G401 (cell line): ENCODE measurements at regions not wholly inside any gene's neighbourhood (a gene's known extent, or its start where the extent isn't known, plus 50 kb on each side); places are given as distances from the start of the nearest gene placed in this dataset.
"Not testable (repeated sequence)": the region's sequence is repeated elsewhere in the genome, so short reads cannot be mapped to it uniquely, and the experiment has no call there.

Experiments used
- DNase-seq: peaks from one replicate; pipeline ENCODE4 v3.0.0-alpha.2; 2015; ENCODE audit warnings: low spot score
- in situ Hi-C: cut with HindIII; loops from 2 replicates; pipeline ENCODE4 v1.10.0; 2016; ENCODE audit warnings: low sequenced_read_pairs, mixed read lengths

DNA sequence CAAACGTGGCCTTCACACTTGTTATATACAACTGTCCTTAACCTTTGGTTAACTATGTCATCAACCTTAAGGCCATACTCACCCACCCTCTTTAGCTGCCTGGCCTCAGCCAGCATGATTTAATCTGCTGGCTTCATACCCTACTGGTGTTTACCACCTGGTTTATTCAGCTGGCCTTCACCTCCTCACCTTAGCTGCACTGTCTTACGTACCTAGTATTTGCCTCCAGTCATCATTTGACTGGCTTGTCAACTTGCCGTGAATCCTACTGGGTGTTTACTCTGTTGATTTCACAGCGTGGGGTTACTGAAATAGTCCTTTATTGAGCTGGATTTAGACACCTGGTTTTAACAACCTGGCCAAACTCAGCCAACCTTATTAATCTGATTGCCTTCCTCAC, 102.8 kb downstream of the IL12A start:
- in situ Hi-C loops = no loop called here
- DNase-seq = no peak

DNA sequence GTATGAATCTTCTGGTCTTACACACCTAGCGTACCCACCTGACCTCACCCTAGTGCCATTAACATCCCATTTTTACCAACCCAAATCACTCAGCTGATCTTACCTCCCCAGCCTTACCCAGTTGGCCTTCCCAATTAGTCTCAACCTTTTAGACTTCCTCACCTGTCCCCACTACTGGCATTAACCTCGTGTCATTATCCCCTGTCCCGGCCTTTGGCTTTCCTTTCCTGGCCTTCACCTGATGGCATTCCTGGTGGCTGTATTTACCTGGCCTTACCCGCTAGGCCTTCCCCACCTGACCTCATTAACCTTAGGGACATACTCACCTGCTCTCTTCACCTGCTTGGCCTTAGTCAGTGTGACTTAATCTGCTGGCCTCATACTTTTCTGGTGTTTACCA, 104.1 kb downstream of the IL12A start:
- in situ Hi-C loops = no loop called here
- no peak for DNase-seq

DNA sequence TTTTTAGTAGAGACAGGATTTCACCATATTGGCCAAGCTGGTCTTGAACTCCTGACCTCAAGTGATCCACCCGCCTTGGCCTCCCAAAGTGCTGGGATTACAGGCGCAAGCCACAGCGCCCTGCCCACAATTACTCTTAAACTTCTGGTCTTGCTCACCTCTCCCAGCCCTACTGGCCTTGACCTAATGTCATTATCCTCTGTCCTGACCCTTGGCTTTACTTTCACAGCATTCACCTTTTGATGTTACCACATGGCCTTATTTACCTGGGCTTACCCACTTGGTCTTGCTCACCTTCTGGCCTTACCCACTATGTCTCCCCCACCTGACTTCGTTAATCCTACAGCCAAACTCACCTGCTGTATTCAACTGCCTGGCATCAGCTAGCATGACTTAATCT, 105.9 kb downstream of the IL12A start:
- in situ Hi-C loops = no loop called here
- DNase-seq = no peak

DNA sequence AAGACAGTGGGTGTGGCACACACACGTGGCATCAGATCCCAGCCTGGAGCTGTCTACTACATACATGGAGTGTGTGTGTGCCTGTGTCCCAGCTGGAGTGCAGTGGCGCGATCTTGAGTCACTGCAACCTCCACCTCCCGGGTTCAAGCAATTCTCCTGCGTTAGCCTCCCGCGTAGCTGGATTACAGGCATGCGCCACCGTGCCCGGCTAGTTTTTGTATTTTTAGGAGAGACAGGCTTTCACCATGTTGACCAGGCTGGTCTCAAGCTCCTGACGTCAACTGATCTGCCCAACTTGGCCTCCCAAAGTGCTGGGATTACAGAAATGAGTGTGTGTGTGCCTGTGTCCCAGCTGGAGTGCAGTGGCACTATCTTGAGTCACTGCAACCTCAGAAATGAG, 108.8 kb downstream of the IL12A start:
- no peak for DNase-seq
- in situ Hi-C loops = no loop called here

DNA sequence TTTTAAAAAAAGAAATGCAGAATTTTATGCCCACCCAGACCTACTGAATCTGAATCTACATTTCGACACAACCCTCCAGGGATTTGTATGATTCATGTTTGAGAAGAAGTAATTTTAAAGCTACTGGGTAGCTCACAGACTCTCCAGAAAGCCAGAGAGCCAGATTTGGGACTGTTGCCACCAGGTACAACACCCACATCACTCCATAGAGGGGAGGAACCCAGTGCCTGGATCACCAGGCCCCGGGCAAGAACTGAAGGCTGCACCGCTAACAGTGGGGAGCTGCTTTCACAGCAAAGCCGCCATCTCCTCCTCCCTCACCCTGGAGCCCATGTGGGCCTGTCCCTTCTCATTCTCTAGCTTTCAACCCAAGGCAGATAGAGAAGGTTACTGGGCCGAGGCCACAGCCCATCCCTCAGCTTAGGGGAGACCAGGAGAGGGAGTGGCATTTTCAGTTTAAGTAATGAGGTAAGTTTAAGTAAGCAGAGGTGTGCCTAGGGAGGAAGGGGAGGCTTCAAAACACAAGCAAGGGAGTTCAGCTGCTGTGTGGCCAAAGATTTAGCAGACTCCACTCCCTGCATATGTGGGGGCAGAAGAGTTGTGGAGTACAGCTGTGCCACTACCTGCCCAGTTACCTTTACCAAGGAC, 109.8 kb downstream of the IL12A start:
- DNase-seq = no peak
- in situ Hi-C loops = no loop called here

DNA sequence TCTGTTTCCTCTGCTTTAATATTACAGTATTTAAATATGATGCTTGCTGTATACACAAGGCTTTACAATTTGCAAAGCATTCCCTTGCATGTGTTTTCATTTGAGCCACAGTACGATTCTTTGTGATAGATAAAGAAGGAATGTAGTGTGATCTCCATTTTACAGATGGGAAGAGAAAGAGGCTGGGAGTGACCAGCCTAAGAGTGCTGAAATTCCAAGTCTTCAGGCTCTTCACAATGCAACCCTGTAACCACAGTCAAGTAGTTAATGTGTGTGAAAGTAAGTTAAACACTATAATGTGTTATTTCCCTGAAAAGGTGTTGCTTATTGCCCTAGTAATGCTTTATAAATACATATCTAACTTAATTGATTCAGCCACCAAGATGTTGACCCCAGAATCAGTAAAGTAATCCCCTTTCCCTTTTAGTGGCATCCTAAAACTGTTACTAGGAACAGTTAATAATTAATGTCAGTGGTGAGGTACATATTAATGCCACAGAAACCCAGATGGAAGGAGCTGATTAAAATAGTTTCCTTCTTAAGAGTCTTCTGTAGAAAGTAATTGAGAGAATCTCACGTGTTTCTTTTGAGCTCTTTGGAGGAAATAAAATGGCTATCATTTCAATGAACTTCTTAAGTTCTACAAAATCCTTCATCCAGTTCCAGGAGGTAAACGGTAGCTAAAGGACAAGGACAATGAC, 110.4 kb downstream of the IL12A start:
- no peak for DNase-seq
- in situ Hi-C loops = no loop called here

DNA sequence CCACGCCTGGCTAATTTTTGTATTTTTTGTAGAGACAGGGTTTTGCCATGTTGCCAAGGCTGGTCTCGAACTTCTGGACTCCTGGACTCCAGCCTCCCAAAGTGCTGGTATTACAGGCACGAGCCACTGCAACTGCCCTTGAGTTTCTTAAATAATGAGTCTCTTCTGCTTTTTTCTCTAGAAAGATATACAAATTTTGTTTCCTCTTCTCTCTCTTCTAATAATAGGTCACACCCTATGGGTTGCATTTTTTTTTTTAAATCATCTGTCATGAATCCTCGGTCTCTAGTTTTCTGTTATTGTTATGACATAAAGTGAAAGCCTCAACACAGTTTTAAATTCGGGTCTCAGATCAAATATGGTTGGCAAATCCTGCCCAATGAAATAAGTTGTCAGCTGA, 111.2 kb downstream of the IL12A start:
- DNase-seq = no peak

DNA sequence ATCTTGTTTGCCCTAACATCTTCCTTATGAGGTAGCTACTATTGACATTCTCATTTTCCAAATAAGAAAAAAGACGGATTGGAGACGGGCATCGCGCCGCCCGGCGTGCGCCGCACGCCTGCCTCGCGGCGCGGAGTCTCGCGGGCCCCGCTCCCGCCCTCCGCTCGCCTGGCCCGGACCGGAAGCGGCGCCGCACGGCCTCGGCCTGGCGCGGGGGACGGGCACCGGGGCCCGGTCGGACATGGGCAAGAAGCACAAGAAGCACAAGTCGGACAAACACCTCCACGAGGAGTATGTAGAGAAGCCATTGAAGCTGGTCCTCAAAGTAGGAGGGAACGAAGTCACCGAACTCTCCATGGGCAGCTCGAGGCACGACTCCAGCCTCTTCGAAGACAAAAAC, 112.0 kb downstream of the IL12A start:
- in situ Hi-C loops = no loop called here

More for the DNA sequence above, 111.2 kb downstream of the IL12A start:
- in situ Hi-C loops = no loop called here

GRCh38 chr3:160102001-160102400, 113.4 kb downstream of the IL12A start:
- in situ Hi-C loops = not testable (repeated sequence)
- DNase-seq = peak; percentile 10

More for the DNA sequence above, 112.0 kb downstream of the IL12A start:
- no peak for DNase-seq

- peak; percentile 94 for DNase-seq
- in situ Hi-C loops = no loop called here
These were observed 114.8 kb downstream of the IL12A start for GRCh38 chr3:160103397-160103796.

DNA sequence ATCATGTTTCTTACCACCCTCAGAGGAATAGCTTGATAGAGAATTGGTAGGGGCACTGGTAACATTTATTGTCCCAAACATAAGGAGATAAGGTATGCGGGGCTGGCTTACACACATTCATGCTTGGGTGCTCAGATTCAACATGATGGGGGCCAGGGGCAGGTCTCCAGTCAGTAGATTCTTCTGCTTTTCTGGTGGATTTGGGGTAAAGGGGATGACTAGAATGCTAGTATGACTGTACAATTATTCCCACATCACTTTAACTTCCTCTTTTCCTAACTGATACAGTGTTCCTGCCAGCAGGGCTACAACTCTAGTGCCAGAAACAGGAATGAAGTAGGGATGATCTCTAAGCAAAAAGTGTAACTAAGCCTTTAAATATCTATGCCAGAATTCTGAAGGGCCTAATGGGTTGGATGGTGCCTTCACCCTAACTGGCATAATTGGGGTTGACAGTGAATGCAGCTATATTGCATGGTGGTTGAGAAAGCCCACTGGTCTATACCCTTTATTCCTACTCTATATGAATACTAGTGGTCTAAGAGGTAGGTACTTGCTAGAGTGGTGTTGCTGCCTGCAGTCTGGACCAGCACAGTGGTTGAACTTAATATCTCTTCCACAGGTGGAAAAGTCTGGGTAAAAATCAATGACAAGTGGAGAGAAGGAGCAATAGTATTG, 117.4 kb downstream of the IL12A start:
- no peak for DNase-seq
- in situ Hi-C loops = no loop called here

DNA sequence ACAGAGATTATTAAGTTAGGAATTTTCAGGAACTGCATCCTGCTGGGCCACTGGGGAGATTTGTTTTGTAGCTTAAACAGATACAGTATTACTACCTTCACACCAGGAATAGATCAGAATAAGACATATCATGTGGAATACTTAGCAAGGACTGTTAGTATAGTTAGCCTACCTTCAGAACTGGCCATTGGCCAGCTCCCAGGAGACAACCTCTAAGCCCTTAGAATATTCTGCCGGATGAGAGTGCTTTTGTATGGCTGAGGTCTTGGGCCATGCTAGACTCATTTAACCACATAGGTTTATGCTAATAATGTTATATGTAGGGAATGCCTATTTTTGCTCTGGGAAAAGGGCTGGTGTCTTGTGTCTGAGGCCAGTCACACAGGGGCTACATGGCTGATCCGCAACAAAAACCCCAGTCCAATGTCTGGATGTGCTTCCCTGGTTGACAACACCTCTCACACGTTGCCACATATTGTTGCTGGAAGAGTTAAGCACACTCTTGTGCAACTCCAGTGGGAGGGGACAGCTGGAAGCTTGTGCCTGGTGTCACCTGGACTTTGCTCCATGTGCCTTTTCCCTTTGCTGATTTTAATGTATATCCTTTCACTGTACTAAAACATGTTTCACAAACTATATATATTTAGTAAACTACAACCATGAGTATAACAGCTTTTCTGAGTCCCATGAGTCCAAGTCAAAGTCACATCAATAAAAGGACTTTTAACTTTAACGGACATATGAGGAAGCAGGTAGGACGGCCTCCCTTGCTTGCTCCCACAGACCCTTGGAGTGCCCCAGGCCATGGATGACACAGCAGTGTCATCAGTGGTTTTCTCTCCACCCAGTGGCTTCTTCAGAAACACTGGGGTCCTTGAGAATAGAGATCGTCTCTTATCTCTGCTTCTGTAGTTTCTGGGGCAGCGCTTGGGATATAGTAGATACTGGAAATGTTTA, 118.0 kb upstream of the C3orf80 start:
- DNase-seq = no peak
- in situ Hi-C loops = no loop called here

- in situ Hi-C loops = no loop called here
- no peak for DNase-seq
These were observed 116.9 kb upstream of the C3orf80 start for GRCh38 chr3:160108362-160108761.

GRCh38 chr3:160112481-160112880, 112.7 kb upstream of the C3orf80 start:
- in situ Hi-C loops = no loop called here
- DNase-seq = no peak

DNA sequence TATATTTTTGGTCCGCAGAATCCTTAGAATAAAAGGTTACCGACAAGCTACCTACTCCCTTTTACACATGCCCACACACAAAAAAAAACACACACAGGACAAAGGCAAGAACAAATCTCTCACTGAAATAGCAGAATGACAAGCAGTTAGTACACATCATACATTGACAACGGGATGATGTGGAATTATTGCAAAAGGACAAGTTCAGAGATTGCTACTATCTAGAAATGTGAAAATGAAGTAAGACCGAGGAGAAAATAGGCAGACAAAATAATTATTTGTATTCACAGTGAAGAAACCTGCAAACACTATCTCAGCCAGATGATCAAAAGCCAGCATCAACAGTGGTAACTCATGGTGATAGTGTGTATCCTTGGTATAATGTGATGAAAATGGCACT, 112.2 kb upstream of the C3orf80 start:
- DNase-seq = no peak
- in situ Hi-C loops = no loop called here

- in situ Hi-C loops = no loop called here
- no peak for DNase-seq
These were observed 110.7 kb upstream of the C3orf80 start for GRCh38 chr3:160114355-160114995.

DNA sequence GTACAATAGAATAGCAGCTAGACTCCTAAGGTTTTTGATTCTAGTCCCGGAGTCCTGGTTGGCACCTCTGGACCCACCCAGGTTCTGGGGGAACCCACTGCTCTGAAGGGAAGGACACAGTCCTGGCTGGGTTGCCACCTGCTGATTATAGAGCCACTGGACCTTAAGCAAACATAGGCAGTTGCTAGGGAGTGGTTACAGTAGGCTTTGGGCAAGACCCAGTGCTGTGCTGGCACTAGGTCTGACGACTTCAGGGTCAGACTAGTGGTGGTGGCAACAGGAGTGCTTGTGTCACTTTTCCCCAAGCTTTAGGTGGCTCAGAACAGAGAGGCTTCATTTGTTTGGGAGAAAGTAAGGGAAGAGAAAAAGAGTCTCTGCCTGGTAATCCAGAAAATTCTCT, 109.8 kb upstream of the C3orf80 start:
- no peak for DNase-seq
- in situ Hi-C loops = no loop called here

GRCh38 chr3:160124224-160124623, 101.0 kb upstream of the C3orf80 start:
- in situ Hi-C loops = no loop called here
- DNase-seq = no peak

DNA sequence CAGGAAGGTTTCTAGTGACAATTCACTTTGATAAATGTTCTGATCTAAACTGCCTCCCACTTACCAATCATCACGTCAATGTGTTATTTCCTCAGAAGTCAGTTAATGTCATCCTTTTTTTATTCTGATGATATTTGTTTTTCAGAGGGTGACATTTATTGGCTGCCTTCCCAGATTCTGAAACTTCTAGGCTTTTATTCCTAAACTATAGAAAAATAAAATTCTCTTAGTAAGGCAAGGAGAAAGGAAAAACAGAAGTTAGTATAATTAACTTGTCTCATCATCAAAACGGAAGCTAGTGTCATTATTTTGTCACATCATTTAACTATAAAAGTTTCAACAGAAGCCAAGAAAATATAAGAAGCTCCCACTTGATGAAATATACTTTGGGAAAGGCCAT, 100.0 kb upstream of the C3orf80 start:
- DNase-seq = no peak
- in situ Hi-C loops = no loop called here
